GM12891 (cell line): ENCODE measurements at regions not wholly inside any gene's neighbourhood (a gene's known extent, or its start where the extent isn't known, plus 50 kb on each side); places are given as distances from the start of the nearest gene placed in this dataset.

Experiments used
- POLR2A ChIP-seq: IDR thresholded peaks from 2 replicates; pipeline ENCODE4 v1.6.1; 2011; ENCODE audit warnings: low read depth, low read length, control low read depth
- POLR2AphosphoS5 ChIP-seq: IDR thresholded peaks from 2 replicates; pipeline ENCODE4 v1.6.1; 2011; ENCODE audit warnings: low read depth, low read length, control low read depth

GRCh38 chr5:62685221-62685620 is 106.6 kb downstream of the LRRC70 start:
- TF ChIP-seq POLR2AphosphoS5 (no peak), POLR2A (no peak)
